Transverse colon (tissue), 3 donors: ENCODE measurements at regions not wholly inside any gene's neighbourhood (a gene's known extent, or its start where the extent isn't known, plus 50 kb on each side); places are given as distances from the start of the nearest gene placed in this dataset.

Source experiments
- POLR2A ChIP-seq: fragments of 450-650 bp; IDR thresholded peaks from one replicate; pipeline ENCODE4 v1.6.1; 2016; ENCODE audit warnings: antibody characterized with exemption, mild to moderate bottlenecking, moderate library complexity
- TF ChIP-seq, protein P1 (sequence below), 5 experiments: fragments of 200-600 bp in 3 of 5; fragments of 450-650 bp in 2 of 5; sonication (generic) in 3 of 5; IDR thresholded peaks; 1 replicate in 2 of 5; 2 replicates in 3 of 5; pipeline ENCODE4 v1.5.1; 2016 to 2017; ENCODE audit warnings: antibody characterized with exemption in 5 of 5, inconsistent platforms in 3 of 5, mild to moderate bottlenecking in 2 of 5, moderate library complexity in 1 of 5

DNA sequence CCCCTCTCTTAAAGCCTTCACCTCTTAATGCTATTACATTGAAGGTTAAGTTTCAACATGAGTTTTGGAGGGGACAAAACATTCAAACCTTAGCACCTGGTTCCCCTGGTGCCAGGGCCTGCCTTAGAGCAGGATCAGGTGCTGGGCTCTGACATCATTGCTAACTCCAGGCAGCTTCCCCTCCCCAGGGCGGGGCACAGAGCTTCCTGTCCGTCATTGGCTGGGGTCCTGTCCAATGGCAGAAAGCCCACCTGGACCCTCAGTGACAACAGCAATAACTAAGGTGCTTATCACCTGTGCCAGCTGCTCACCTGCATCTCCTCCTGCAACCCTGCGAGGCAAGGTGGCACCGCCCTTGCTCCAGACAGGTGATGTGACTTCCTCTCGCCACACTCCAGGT lies 177.4 kb downstream of the NSG2 start:
- TF ChIP-seq, protein P1, sequence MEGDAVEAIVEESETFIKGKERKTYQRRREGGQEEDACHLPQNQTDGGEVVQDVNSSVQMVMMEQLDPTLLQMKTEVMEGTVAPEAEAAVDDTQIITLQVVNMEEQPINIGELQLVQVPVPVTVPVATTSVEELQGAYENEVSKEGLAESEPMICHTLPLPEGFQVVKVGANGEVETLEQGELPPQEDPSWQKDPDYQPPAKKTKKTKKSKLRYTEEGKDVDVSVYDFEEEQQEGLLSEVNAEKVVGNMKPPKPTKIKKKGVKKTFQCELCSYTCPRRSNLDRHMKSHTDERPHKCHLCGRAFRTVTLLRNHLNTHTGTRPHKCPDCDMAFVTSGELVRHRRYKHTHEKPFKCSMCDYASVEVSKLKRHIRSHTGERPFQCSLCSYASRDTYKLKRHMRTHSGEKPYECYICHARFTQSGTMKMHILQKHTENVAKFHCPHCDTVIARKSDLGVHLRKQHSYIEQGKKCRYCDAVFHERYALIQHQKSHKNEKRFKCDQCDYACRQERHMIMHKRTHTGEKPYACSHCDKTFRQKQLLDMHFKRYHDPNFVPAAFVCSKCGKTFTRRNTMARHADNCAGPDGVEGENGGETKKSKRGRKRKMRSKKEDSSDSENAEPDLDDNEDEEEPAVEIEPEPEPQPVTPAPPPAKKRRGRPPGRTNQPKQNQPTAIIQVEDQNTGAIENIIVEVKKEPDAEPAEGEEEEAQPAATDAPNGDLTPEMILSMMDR (IDR thresholded peaks at IDR 0.05) = no peak
- TF ChIP-seq POLR2A = no peak
